Raji (cell line): ENCODE measurements at regions not wholly inside any gene's neighbourhood (a gene's known extent, or its start where the extent isn't known, plus 50 kb on each side); places are given as distances from the start of the nearest gene placed in this dataset.

ENCODE experiments used
- POLR2A ChIP-seq: IDR thresholded peaks from 2 replicates; pipeline ENCODE4 v1.6.1; 2011; ENCODE audit warnings: low read depth, low read length, control low read depth; ENCODE audit not compliant: insufficient read depth

GRCh38 chr6:156511051-156511450, 266.1 kb upstream of the ARID1B start:
- TF ChIP-seq POLR2A: no peak

GRCh38 chr6:156510242-156510641, 266.9 kb upstream of the ARID1B start:
- TF ChIP-seq POLR2A: no peak

- no peak for TF ChIP-seq POLR2A
Observed at GRCh38 chr6:156509496-156509895, 267.7 kb upstream of the ARID1B start.

GRCh38 chr6:156508923-156509322, 268.3 kb upstream of the ARID1B start:
- no peak for TF ChIP-seq POLR2A

GRCh38 chr6:156508126-156508525, 269.1 kb upstream of the ARID1B start:
- no peak for TF ChIP-seq POLR2A

GRCh38 chr6:156507656-156508055, 269.5 kb upstream of the ARID1B start:
- no peak for TF ChIP-seq POLR2A

GRCh38 chr6:156507106-156507505, 270.1 kb upstream of the ARID1B start:
- TF ChIP-seq POLR2A: no peak

- TF ChIP-seq POLR2A: no peak
Observed at GRCh38 chr6:156502969-156503504, 274.1 kb upstream of the ARID1B start.

- TF ChIP-seq POLR2A: no peak
Observed at GRCh38 chr6:156497618-156498017, 279.6 kb upstream of the ARID1B start.

- TF ChIP-seq POLR2A: no peak
Observed at GRCh38 chr6:156487877-156488276, 289.3 kb upstream of the ARID1B start.

- no peak for TF ChIP-seq POLR2A
Observed at GRCh38 chr6:156485150-156485549, 292.0 kb upstream of the ARID1B start.

GRCh38 chr6:156474507-156475120, 302.6 kb upstream of the ARID1B start:
- no peak for TF ChIP-seq POLR2A

GRCh38 chr6:156471000-156471399, 306.2 kb upstream of the ARID1B start:
- no peak for TF ChIP-seq POLR2A

GRCh38 chr6:156464100-156464878, 312.9 kb upstream of the ARID1B start:
- no peak for TF ChIP-seq POLR2A

GRCh38 chr6:156461647-156462046, 315.5 kb upstream of the ARID1B start:
- TF ChIP-seq POLR2A: no peak

GRCh38 chr6:156457601-156458000, 319.6 kb upstream of the ARID1B start:
- no peak for TF ChIP-seq POLR2A
